H9 (cell line): ENCODE measurements at regions not wholly inside any gene's neighbourhood (a gene's known extent, or its start where the extent isn't known, plus 50 kb on each side); places are given as distances from the start of the nearest gene placed in this dataset.

ENCODE experiments used
- DNase-seq: peaks from one replicate; pipeline ENCODE4 v3.0.0-alpha.2; 2017
- H2AFZ ChIP-seq: one replicate; pipeline ENCODE4 v1.6.1; 2013; ENCODE audit warnings: mild to moderate bottlenecking, low read length, control low read depth, moderate library complexity
- H2AK5ac ChIP-seq: 2 replicates; pipeline ENCODE4 v1.6.1; 2013; ENCODE audit warnings: low read length, control low read depth, mixed read lengths; ENCODE audit not compliant: insufficient read length
- H2BK120ac ChIP-seq: one replicate; pipeline ENCODE4 v1.6.1; 2013; ENCODE audit warnings: low read depth, mild to moderate bottlenecking, low read length, control low read depth, inconsistent platforms; ENCODE audit not compliant: poor library complexity, severe bottlenecking
- H2BK12ac ChIP-seq: 2 replicates; pipeline ENCODE4 v1.6.1; 2013; ENCODE audit warnings: low read length, control low read depth, mixed read lengths, low read depth; ENCODE audit not compliant: insufficient read length
- H2BK15ac ChIP-seq: 2 replicates; pipeline ENCODE4 v1.6.1; 2013; ENCODE audit warnings: low read depth, low read length, control low read depth
- H2BK20ac ChIP-seq: one replicate; pipeline ENCODE4 v1.6.1; 2013; ENCODE audit warnings: low read depth, mild to moderate bottlenecking, low read length, control low read depth, inconsistent platforms; ENCODE audit not compliant: poor library complexity, severe bottlenecking
- H2BK5ac ChIP-seq: 2 replicates; pipeline ENCODE4 v1.6.1; 2013; ENCODE audit warnings: low read length, control low read depth, mixed read lengths; ENCODE audit not compliant: insufficient read length
- H3K14ac ChIP-seq: 2 replicates; pipeline ENCODE4 v1.6.1; 2013; ENCODE audit warnings: low read length, control low read depth; ENCODE audit not compliant: insufficient read depth
- H3K18ac ChIP-seq: 2 replicates; pipeline ENCODE4 v1.6.1; 2013; ENCODE audit warnings: low read depth, mild to moderate bottlenecking, mixed read lengths, low read length, control low read depth; ENCODE audit not compliant: insufficient read length
- H3K23ac ChIP-seq: 2 replicates; pipeline ENCODE4 v1.6.1; 2013; ENCODE audit warnings: low read length, control low read depth, mixed read lengths, low read depth; ENCODE audit not compliant: insufficient read length
- H3K23me2 ChIP-seq: 2 replicates; pipeline ENCODE4 v1.6.1; 2013; ENCODE audit warnings: low read depth, mild to moderate bottlenecking, mixed read lengths, low read length, control low read depth; ENCODE audit not compliant: insufficient read length, poor library complexity, severe bottlenecking
- H3K27ac ChIP-seq: 2 replicates; pipeline ENCODE4 v1.5.1; 2013; ENCODE audit warnings: low read length, control low read depth, mixed read lengths, low read depth; ENCODE audit not compliant: insufficient read length
- H3K27me3 ChIP-seq: 2 replicates; pipeline ENCODE4 v1.6.1; 2013; ENCODE audit warnings: low read length, control low read depth, inconsistent platforms; ENCODE audit not compliant: insufficient read depth
- H3K4ac ChIP-seq: 2 replicates; pipeline ENCODE4 v1.6.1; 2013; ENCODE audit warnings: low read depth, mild to moderate bottlenecking, control low read depth, inconsistent platforms, low read length, moderate library complexity
- H3K4me1 ChIP-seq: 2 replicates; pipeline ENCODE4 v1.6.1; 2013; ENCODE audit warnings: low read length, control low read depth, inconsistent platforms; ENCODE audit not compliant: insufficient read depth
- H3K4me2 ChIP-seq: 2 replicates; pipeline ENCODE4 v1.6.1; 2013; ENCODE audit warnings: low read length, control low read depth, mixed read lengths; ENCODE audit not compliant: insufficient read length, insufficient read depth
- H3K56ac ChIP-seq: 2 replicates; pipeline ENCODE4 v1.6.1; 2013; ENCODE audit warnings: low read depth, mild to moderate bottlenecking, mixed read lengths, low read length, control low read depth; ENCODE audit not compliant: insufficient read length
- H3K79me1 ChIP-seq: 2 replicates; pipeline ENCODE4 v1.6.1; 2013; ENCODE audit warnings: low read depth, mild to moderate bottlenecking, moderate library complexity, low read length, control low read depth, inconsistent platforms; ENCODE audit not compliant: insufficient read depth, poor library complexity, severe bottlenecking
- H3K79me2 ChIP-seq: 2 replicates; pipeline ENCODE4 v1.6.1; 2013; ENCODE audit warnings: low read length, control low read depth, inconsistent platforms; ENCODE audit not compliant: insufficient read depth
- H3K9ac ChIP-seq: 2 replicates; pipeline ENCODE4 v1.6.1; 2013; ENCODE audit warnings: low read length, control low read depth, mixed read lengths; ENCODE audit not compliant: insufficient read length; ENCODE audit errors: extremely low read depth
- H3K9me3 ChIP-seq: one replicate; pipeline ENCODE4 v1.6.1; 2013; ENCODE audit warnings: low read depth, low read length, inconsistent platforms; ENCODE audit not compliant: control insufficient read depth
- H3T11ph ChIP-seq: one replicate; pipeline ENCODE4 v1.6.1; 2013; ENCODE audit warnings: mild to moderate bottlenecking, low read length, control low read depth, inconsistent platforms
- H4K20me1 ChIP-seq: one replicate; pipeline ENCODE4 v1.6.1; 2013; ENCODE audit not compliant: control insufficient read depth, insufficient read length, insufficient read depth
- H4K5ac ChIP-seq: 2 replicates; pipeline ENCODE4 v1.6.1; 2013; ENCODE audit warnings: low read depth, mild to moderate bottlenecking, mixed read lengths, low read length, control low read depth; ENCODE audit not compliant: insufficient read length
- H4K8ac ChIP-seq: replicated peaks from 2 replicates; pipeline ENCODE4 v1.6.1; 2013; ENCODE audit warnings: low read length, control low read depth, mixed read lengths, low read depth; ENCODE audit not compliant: insufficient read length
- H4K91ac ChIP-seq: 2 replicates; pipeline ENCODE4 v1.6.1; 2013; ENCODE audit warnings: low read depth, mild to moderate bottlenecking, moderate library complexity, mixed read lengths, low read length, control low read depth; ENCODE audit not compliant: insufficient read length
- H3K27ac Mint-ChIP-seq, 3 experiments: 2 replicates in 2 of 3; 3 replicates in 1 of 3; pipeline ENCODE4 v1.8.0; 2020 to 2021; ENCODE audit warnings: mixed read lengths in 3 of 3, mild to moderate bottlenecking in 1 of 3, moderate library complexity in 1 of 3
- H3K27me3 Mint-ChIP-seq: 2 replicates; pipeline ENCODE4 v1.8.0; 2021; ENCODE audit warnings: low read depth, mild to moderate bottlenecking, moderate library complexity, mixed read lengths
- H3K36me3 Mint-ChIP-seq, 3 experiments: 2 replicates in 2 of 3; 3 replicates in 1 of 3; pipeline ENCODE4 v1.8.0; 2020 to 2021; ENCODE audit warnings: low read depth in 3 of 3, mixed read lengths in 3 of 3; ENCODE audit not compliant: insufficient read depth in 1 of 3
- H3K4me1 Mint-ChIP-seq, 2 experiments: 2 replicates each; pipeline ENCODE4 v1.8.0; 2020; ENCODE audit warnings: mixed read lengths in 2 of 2
- H3K4me3 Mint-ChIP-seq, 2 experiments: 2 replicates in 1 of 2; 3 replicates in 1 of 2; pipeline ENCODE4 v1.8.0; 2020 to 2021; ENCODE audit warnings: mild to moderate bottlenecking in 2 of 2, mixed read lengths in 2 of 2, moderate library complexity in 1 of 2
- H3K9me3 Mint-ChIP-seq, 2 experiments: 2 replicates in 1 of 2; 3 replicates in 1 of 2; pipeline ENCODE4 v1.8.0; 2020; ENCODE audit warnings: mild to moderate bottlenecking in 2 of 2, mixed read lengths in 2 of 2, moderate library complexity in 1 of 2
- CTCF ChIP-seq: fragments of 200-600 bp; sonication (generic); conservative IDR thresholded peaks from 3 replicates; pipeline ENCODE4 v1.8.0; 2021; ENCODE audit warnings: antibody characterized with exemption, mild to moderate bottlenecking
- WGBS: extraction: QIAGEN DNeasy Blood & Tissue Kit; methylation state at CpG from one replicate; pipeline ENCODE4 v1.1.7; 2013; ENCODE audit warnings: missing lambda C conversion rate, low lambda C conversion rate, mixed read lengths; ENCODE audit not compliant: insufficient read length; ENCODE audit errors: extremely low coverage; 5-methylcytosine and 5-hydroxymethylcytosine counted together

GRCh38 chr16:73714976-73715375, 581.6 kb upstream of the PSMD7 start:
- Mint-ChIP-seq H3K9me3 (no peaks in the 10 kb centered on the region), H3K27me3 (peaks cover 1% of the 10 kb centered on the region; the same call in 1 of the 2 replicates), H3K4me1 (peaks cover 32 to 48% of the 10 kb centered on the region in 2 experiments), H3K36me3 (no peaks in the 10 kb centered on the region; a peak in 1 of 7 replicates), H3K27ac (no peak overlapping the region), H3K4me3 (no peak overlapping the region)
- no peak overlapping the region for H3K14ac ChIP-seq
- no peak for DNase-seq
- no peak overlapping the region for H3K23ac ChIP-seq
- no peaks in the 10 kb centered on the region for H3K23me2 ChIP-seq
- no peaks in the 10 kb centered on the region for H3K79me2 ChIP-seq
- WGBS: no CpG with 5 or more reads among the region's 8 CpGs
- 0 out of 2 replicates have a peak, but pooled peaks cover 2% of the 10 kb centered on the region for H3K4me1 ChIP-seq
- H4K20me1 ChIP-seq: no peaks in the 10 kb centered on the region
- no peak overlapping the region for H2BK12ac ChIP-seq
- H2BK15ac ChIP-seq: no peak overlapping the region
- no peak overlapping the region for H3K56ac ChIP-seq
- no peak overlapping the region for H4K5ac ChIP-seq
- H2BK20ac ChIP-seq: no peak overlapping the region
- H4K91ac ChIP-seq: no peak overlapping the region
- H3K9ac ChIP-seq: no peak overlapping the region
- no peak overlapping the region for H4K8ac ChIP-seq
- H2BK120ac ChIP-seq: no peak overlapping the region
- H3K18ac ChIP-seq: no peak overlapping the region
- no peak overlapping the region for H3T11ph ChIP-seq
- TF ChIP-seq CTCF: no peak
- no peak overlapping the region for H2AK5ac ChIP-seq
- H3K4ac ChIP-seq: no peak overlapping the region
- no peak overlapping the region for H3K4me2 ChIP-seq
- no peaks in the 10 kb centered on the region for H3K27me3 ChIP-seq
- H2BK5ac ChIP-seq: no peak overlapping the region
- H2AFZ ChIP-seq: no peak overlapping the region
- H3K9me3 ChIP-seq: no peaks in the 10 kb centered on the region
- H3K79me1 ChIP-seq: no peaks in the 10 kb centered on the region
- H3K27ac ChIP-seq: no peak overlapping the region
